Aorta (tissue), 5 donors: ENCODE measurements at regions not wholly inside any gene's neighbourhood (a gene's known extent, or its start where the extent isn't known, plus 50 kb on each side); places are given as distances from the start of the nearest gene placed in this dataset.
A peak's percentile ranks its signal among the peaks of the same experiment; 100 is the strongest.

Experiments
- ATAC-seq: fragments of 200-7000 bp; cut with Tn5 transposase; one replicate; pipeline ENCODE4 v1.9.1; 2022; ENCODE audit warnings: moderate library complexity; ENCODE audit not compliant: low FRiP score
- DNase-seq, 2 donors: peaks; one replicate each; pipeline ENCODE4 v3.0.0-alpha.2; 2020
- H3K27ac ChIP-seq, 2 donors: one replicate each; pipeline ENCODE4 v1.5.1; 2013; ENCODE audit warnings: low read length in 2 of 2, mild to moderate bottlenecking in 2 of 2, moderate library complexity in 2 of 2, control low read depth in 1 of 2, inconsistent platforms in 1 of 2, low read depth in 1 of 2
- H3K27me3 ChIP-seq, 2 donors: one replicate each; pipeline ENCODE4 v1.6.1; 2013; ENCODE audit warnings: control low read depth in 1 of 2, low read length in 1 of 2, mild to moderate bottlenecking in 1 of 2, moderate library complexity in 1 of 2; ENCODE audit not compliant: insufficient read depth in 2 of 2, control insufficient read depth in 1 of 2
- H3K36me3 ChIP-seq, 2 donors: one replicate each; pipeline ENCODE4 v1.6.1; 2013; ENCODE audit warnings: control low read depth in 1 of 2, low read length in 1 of 2, mild to moderate bottlenecking in 1 of 2; ENCODE audit not compliant: insufficient read depth in 2 of 2, control insufficient read depth in 1 of 2
- H3K4me1 ChIP-seq, 2 donors: one replicate each; pipeline ENCODE4 v1.6.1; 2013; ENCODE audit warnings: low read length in 2 of 2, control low read depth in 1 of 2, mild to moderate bottlenecking in 1 of 2, moderate library complexity in 1 of 2; ENCODE audit not compliant: insufficient read depth in 2 of 2, control insufficient read depth in 1 of 2
- H3K4me3 ChIP-seq, 2 donors: one replicate each; pipeline ENCODE4 v1.5.1; 2013; ENCODE audit warnings: low read length in 2 of 2, control low read depth in 1 of 2, mild to moderate bottlenecking in 1 of 2
- H3K9me3 ChIP-seq: one replicate; pipeline ENCODE4 v1.6.1; 2013; ENCODE audit warnings: mild to moderate bottlenecking, low read length; ENCODE audit not compliant: control insufficient read depth
- WGBS, 2 donors: extraction: QIAGEN DNeasy Blood & Tissue Kit; methylation state at CpG; one replicate each; pipeline ENCODE4 v1.1.7; 2013; 5-methylcytosine and 5-hydroxymethylcytosine counted together
- intact Hi-C, 2 donors: fragments of 100-400 bp; cut with DNase I; formaldehyde crosslinking; loops; one replicate each; pipeline versions ENCODE4 v1.14.2 to v1.15.0; 2022
- donor health status: healthy with polysubstance abuse.
- donor health status: Bipolar disorder and iron deficiency.
- donor health status: DM: no; HTN: no; CAD: no.
- donor health status: DM: no; HTN: no; CAD: no.
- donor health status: DM: yes; HTN: yes; CAD: no.

DNA sequence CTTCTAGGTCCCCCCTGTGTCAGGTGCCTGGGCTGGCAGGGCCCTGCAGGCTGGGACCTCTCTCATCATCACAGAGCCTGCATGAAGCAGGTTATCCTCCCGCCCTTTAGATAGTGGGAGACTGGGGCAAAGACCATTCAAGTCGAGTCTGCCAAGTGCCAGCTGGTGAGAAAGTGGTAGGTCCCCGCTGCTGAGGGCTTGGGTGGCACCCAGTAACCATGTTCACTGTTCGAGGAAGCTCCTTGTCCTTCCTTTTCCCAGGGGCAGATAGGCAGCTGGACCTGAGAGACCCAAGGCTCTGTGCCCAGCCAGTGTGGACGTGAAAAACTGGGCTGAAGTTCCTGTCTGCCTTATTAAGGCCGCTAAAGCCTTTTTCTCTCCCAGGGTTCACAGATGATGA lies 1319.8 kb downstream of the TBC1D22A start:
- H3K4me3 ChIP-seq: no peak overlapping the region
- intact Hi-C loops: no loop called here
- H3K4me1 ChIP-seq: no peaks in the 10 kb centered on the region
- ATAC-seq (no peak), DNase-seq (no peak)
- no peaks in the 10 kb centered on the region for H3K27me3 ChIP-seq
- no peaks in the 10 kb centered on the region for H3K9me3 ChIP-seq
- no peak overlapping the region for H3K27ac ChIP-seq
- 65 to 69% methylated on average over 6 of the region's 6 CpGs for whole genome bisulfite sequencing, 2 donors
- no peaks in the 10 kb centered on the region for H3K36me3 ChIP-seq

DNA sequence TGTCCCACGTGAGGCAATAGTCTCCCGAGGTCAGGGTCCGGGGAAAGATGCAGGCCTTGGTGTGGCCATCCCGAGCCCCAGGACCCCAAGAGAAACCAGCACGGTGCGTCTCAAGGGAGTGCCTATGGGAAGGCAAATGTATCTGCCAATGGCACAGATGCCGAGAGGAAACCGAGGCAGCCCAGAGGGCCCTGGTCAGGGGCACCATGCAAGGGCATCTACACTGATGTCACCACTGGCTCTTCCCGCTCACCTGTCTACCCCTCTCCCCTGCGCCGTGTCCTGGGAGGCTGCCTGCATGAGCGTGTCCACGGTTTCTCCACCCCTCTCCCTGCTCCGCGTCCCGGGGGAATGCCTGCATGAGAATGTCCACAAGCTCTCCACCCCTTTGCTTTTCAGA lies 1318.8 kb downstream of the TBC1D22A start:
- ATAC-seq (no peak), DNase-seq (peak in 1 of 2 donors; percentile 67)
- H3K4me1 ChIP-seq: no peaks in the 10 kb centered on the region
- 79 to 80% methylated on average over 16 of the region's 16 CpGs for WGBS, 2 donors
- no peak overlapping the region for H3K27ac ChIP-seq
- no peak overlapping the region for H3K4me3 ChIP-seq
- H3K27me3 ChIP-seq: no peaks in the 10 kb centered on the region
- no peaks in the 10 kb centered on the region for H3K36me3 ChIP-seq
- no peaks in the 10 kb centered on the region for H3K9me3 ChIP-seq
- intact Hi-C loops: no loop called here

DNA sequence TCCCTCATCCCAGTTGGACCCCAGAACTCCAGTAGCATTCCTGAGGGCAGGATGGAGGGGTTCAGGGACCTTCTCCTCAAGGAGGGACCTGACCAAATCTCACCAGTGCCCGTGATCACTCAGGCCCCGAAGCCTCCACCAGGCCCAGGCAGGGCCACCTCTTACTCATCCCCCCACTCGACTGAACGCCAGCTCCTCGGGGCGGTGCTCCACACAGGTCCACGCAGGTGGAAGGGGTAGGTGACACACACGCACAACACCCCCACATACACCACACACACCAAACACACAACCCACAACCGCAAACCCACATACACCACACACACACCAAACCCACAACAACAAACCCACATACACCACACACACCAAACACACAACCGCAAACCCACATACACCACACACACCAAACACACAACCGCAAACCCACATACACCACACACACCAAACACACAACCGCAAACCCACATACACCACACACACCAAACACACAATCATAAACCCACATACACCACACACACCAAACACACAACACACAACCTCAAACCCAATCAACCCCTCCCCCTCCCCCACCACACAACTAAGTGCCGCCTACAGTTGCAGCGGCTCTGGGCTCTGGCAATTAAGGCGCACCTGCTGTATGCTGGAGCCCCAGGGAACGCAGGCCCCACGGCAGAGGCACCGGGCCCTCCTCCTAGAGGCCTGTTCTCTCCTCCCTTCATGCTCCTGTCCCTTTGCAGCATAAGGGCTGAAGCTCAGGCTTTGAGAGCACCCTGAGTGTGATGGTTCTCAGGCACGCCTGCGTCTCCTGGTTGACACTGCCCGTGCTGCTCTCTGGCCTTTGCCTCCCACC lies 1318.1 kb downstream of the TBC1D22A start:
- Histone ChIP-seq H3K27ac (no peak overlapping the region), H3K4me1 (no peaks in the 10 kb centered on the region), H3K4me3 (no peak overlapping the region), H3K36me3 (no peaks in the 10 kb centered on the region), H3K27me3 (no peaks in the 10 kb centered on the region), H3K9me3 (no peaks in the 10 kb centered on the region)
- intact Hi-C loops: no loop called here
- WGBS, 2 donors: 91 to 94% methylated on average over 21 of the region's 21 CpGs
- DNase-seq: peak in 1 of 2 donors; percentile 67
- ATAC-seq: no peak

DNA sequence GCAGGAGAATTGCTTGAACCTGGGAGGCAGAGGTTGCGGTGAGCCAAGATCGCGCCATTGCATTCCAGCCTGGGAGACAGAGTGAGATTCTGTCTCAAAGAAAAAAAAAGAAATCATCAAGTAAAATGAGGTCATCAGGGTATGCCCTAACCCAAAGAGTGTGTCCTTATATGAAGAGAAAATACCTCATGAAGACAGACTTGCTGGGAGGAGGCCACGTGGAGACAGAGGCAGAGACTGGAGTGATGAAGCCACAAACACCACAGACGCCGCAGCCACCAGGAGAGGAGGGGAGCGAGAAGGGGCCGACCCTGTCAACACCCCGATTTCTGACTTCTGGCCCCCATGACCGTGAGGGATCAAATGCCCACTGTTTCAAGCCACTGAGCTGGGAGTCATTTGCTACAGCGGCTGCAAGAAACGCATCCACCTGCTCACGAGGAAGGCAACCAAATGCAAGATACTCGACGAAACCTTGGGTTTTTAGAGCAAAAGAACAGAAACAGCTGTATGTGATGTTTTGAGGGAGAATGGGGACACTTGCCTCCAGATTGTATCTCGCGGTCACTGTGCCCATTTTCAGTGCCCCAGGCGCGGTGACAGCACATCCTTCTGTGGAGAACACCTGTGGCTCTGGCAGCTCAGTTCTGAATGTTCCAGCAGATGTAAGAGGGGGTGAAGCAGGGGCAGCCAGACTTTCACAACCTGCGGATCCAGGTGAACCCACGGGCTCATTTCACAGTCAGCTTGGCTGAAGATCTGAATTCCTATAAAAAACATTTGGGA lies 1317.2 kb downstream of the TBC1D22A start:
- H3K27me3 ChIP-seq: no peaks in the 10 kb centered on the region
- ATAC-seq (no peak), DNase-seq (no peak)
- no peaks in the 10 kb centered on the region for H3K4me1 ChIP-seq
- no peaks in the 10 kb centered on the region for H3K9me3 ChIP-seq
- 85 to 86% methylated on average over 21 of the region's 21 CpGs for WGBS, 2 donors
- no peak overlapping the region for H3K4me3 ChIP-seq
- no peak overlapping the region for H3K27ac ChIP-seq
- intact Hi-C loops: no loop called here
- H3K36me3 ChIP-seq: no peaks in the 10 kb centered on the region

DNA sequence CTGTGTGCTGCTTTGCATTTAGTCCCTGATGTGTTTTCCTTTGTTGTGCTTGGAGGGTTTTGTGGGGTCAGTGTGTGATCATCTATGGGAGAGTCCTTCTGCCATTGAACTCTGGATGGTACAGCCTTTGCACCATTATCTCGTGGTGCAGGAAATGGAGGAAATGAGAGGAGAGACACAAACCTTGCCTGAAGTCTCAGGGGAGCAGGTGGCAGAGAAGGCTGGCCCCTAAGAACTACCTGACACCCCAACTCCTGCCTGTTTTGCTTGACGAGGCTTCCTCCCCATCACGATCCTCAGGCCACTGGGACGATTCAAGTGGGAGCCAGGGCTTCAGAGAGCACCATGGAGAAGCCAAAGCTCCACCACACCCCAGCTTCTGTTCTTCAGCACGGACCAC lies 1316.4 kb downstream of the TBC1D22A start:
- intact Hi-C loops: no loop called here
- Histone ChIP-seq H3K4me1 (no peaks in the 10 kb centered on the region), H3K27me3 (no peaks in the 10 kb centered on the region), H3K4me3 (no peak overlapping the region), H3K9me3 (no peaks in the 10 kb centered on the region), H3K36me3 (no peaks in the 10 kb centered on the region), H3K27ac (no peak overlapping the region)
- 73 to 78% methylated on average over 5 of the region's 5 CpGs for WGBS, 2 donors
- DNase-seq: no peak
- ATAC-seq: no peak

DNA sequence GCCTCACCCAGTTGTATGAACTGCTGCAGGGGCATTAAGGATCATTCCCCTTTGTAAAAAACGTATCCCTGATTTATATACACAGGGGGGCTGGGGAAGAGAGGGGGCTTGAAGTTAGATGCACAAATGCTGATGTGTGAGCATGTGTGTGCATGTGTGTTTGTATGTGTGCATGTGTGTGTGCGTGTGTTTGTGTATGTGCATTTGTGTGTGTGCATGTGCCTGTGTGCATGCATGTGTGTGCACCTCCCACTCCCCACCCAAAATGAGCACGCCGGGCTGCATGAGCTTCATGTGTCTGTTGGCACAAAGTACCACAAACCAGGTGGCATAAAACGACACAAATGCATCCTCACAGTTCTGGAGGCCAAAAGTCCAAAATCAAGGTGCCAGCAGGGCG lies 1315.2 kb downstream of the TBC1D22A start:
- 68 to 78% methylated on average over 6 of the region's 6 CpGs for WGBS, 2 donors
- Histone ChIP-seq H3K27ac (no peak overlapping the region), H3K9me3 (no peaks in the 10 kb centered on the region), H3K27me3 (no peaks in the 10 kb centered on the region), H3K4me1 (no peaks in the 10 kb centered on the region), H3K36me3 (no peaks in the 10 kb centered on the region), H3K4me3 (no peak overlapping the region)
- DNase-seq (no peak), ATAC-seq (no peak)
- intact Hi-C loops: no loop called here

DNA sequence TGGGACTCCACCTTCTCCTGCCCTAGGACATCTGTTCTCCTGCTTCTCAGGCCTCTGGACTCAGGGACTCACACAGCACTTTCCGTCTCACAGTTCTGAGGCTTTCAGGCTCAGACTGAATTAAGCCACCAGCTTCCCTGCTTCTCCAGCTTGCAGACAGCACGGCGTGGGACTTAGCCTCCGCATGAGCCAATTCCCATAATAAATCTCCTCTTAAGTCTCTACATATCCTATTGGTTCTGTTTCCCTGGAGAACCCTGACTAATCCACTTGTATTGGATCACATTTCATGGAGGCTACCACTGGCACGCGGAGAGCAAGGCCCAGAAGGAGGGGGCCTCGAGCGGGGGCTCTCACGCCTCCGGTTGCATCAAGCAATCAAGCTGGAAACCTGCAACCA lies 1313.6 kb downstream of the TBC1D22A start:
- H3K9me3 ChIP-seq: no peaks in the 10 kb centered on the region
- no peak overlapping the region for H3K4me3 ChIP-seq
- WGBS, 2 donors: 31 to 45% methylated on average over 10 of the region's 10 CpGs
- H3K27ac ChIP-seq: no peak overlapping the region
- H3K27me3 ChIP-seq: no peaks in the 10 kb centered on the region
- intact Hi-C loops: no loop called here
- H3K36me3 ChIP-seq: no peaks in the 10 kb centered on the region
- ATAC-seq (no peak), DNase-seq (no peak)
- no peaks in the 10 kb centered on the region for H3K4me1 ChIP-seq

DNA sequence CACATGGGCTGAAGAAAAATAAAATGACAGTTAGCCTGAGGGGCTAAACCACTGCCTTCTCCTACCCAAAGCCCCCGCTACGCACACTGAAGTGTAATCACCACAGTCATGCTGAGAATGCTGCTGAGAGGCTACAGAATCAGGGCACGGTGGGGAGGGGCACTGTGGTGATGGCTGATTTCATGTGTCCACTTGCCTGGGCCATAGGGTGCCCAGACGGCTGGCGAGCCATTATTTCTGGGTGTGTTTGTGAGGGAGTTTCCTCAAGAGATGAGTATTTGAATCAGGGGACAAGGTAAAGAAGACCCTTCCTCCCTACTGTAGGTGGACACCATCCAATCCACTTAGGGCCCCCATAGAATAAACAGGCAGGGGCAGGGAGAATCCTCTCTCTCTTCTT lies 1313.2 kb downstream of the TBC1D22A start:
- Histone ChIP-seq H3K4me3 (no peak overlapping the region), H3K4me1 (no peaks in the 10 kb centered on the region), H3K9me3 (no peaks in the 10 kb centered on the region), H3K36me3 (no peaks in the 10 kb centered on the region), H3K27me3 (no peaks in the 10 kb centered on the region), H3K27ac (no peak overlapping the region)
- intact Hi-C loops: no loop called here
- DNase-seq (no peak), ATAC-seq (no peak)
- 81 to 83% methylated on average over 5 of the region's 5 CpGs for WGBS, 2 donors

DNA sequence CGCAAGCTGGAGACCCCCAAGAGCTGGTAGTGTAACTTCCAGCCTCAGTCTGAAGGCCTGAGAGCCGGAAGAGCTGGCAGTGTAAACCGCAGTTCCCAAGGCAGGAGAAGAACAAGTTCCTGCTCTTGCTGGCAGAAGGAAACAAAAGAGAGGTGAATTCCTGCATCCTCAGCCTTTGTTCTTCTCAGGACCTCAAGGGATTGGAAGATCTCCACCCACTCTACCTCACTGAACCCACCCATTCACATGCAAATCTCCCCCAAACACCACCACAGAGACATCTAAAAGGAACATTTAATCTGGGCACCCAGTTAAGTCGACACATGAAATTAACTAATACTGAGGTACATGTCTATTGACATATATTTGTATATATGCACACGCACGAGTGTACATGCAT lies 1310.3 kb downstream of the TBC1D22A start:
- no peak for DNase-seq
- H3K4me3 ChIP-seq: no peak overlapping the region
- no peaks in the 10 kb centered on the region for H3K36me3 ChIP-seq
- intact Hi-C loops: no loop called here
- ATAC-seq: no peak
- 38 to 44% methylated on average over 6 of the region's 6 CpGs for WGBS, 2 donors
- peaks cover 3% of the 10 kb centered on the region for H3K9me3 ChIP-seq
- H3K4me1 ChIP-seq: no peaks in the 10 kb centered on the region
- H3K27me3 ChIP-seq: no peaks in the 10 kb centered on the region
- no peak overlapping the region for H3K27ac ChIP-seq
